Ovary (tissue), 7 donors: ENCODE measurements at regions not wholly inside any gene's neighbourhood (a gene's known extent, or its start where the extent isn't known, plus 50 kb on each side); places are given as distances from the start of the nearest gene placed in this dataset.

Source experiments
- DNase-seq, 5 donors: peaks; one replicate each; pipeline ENCODE4 v3.0.0-alpha.2; 2019 to 2020
- H3K27ac ChIP-seq, 2 donors: fragments of 200-600 bp; one replicate each; pipeline versions ENCODE4 v1.5.1 to v1.8.0; 2019 to 2022
- H3K27me3 ChIP-seq: fragments of 200-600 bp; one replicate; pipeline ENCODE4 v1.8.0; 2022
- H3K36me3 ChIP-seq: fragments of 200-600 bp; sonication (generic); one replicate; pipeline ENCODE4 v1.5.1; 2019
- H3K4me1 ChIP-seq: one replicate; pipeline ENCODE4 v1.8.1; 2013; ENCODE audit warnings: mild to moderate bottlenecking, moderate library complexity; ENCODE audit not compliant: insufficient read depth
- H3K4me3 ChIP-seq: fragments of 200-600 bp; sonication (generic); one replicate; pipeline ENCODE4 v1.5.1; 2017
- H3K9me3 ChIP-seq, 2 donors: fragments of 200-600 bp in 1 of 2; sonication (generic) in 1 of 2; one replicate each; pipeline versions ENCODE4 v1.5.1 to v1.8.1; 2013 to 2019; ENCODE audit warnings: mild to moderate bottlenecking in 1 of 2, moderate library complexity in 1 of 2
- CTCF ChIP-seq, 3 donors: fragments of 450-650 bp in 2 of 3; fragments of 200-600 bp in 1 of 3; IDR thresholded peaks; one replicate each; pipeline versions ENCODE4 v1.5.1 to v1.8.0; 2016 to 2022; ENCODE audit warnings: antibody characterized with exemption in 3 of 3, mild to moderate bottlenecking in 1 of 3
- EP300 ChIP-seq: sonication (generic); formaldehyde crosslinking; IDR thresholded peaks from one replicate; pipeline ENCODE4 v1.6.1; 2017; ENCODE audit warnings: antibody characterized with exemption
- POLR2A ChIP-seq: fragments of 450-650 bp; IDR thresholded peaks from one replicate; pipeline ENCODE4 v1.6.1; 2017; ENCODE audit warnings: antibody characterized with exemption, mild to moderate bottlenecking, moderate library complexity
- WGBS, 3 donors: extraction: QIAGEN DNeasy Blood & Tissue Kit in 1 of 3; methylation state at CpG; one replicate each; pipeline versions ENCODE4 v1.1.5 to v1.1.7; 2013 to 2017; 5-methylcytosine and 5-hydroxymethylcytosine counted together
- intact Hi-C, 4 donors: fragments of 100-400 bp; cut with DNase I; formaldehyde crosslinking; loops; one replicate each; pipeline versions ENCODE4 v1.11.0 to v1.15.1; 2022 to 2023
- donor health status: DM: no; HTN: no; CAD: no; lungs with moderate emphysema.
- donor health status: DM: no; HTN: no; CAD: no.
- donor health status: Bipolar disorder and iron deficiency.
- donor health status: DM: no; HTN: no; CAD: no.
- donor health status: DM: yes; HTN: yes; CAD: no.

- 86 to 91% (median 87%) methylated on average over 7 of the region's 7 CpGs for WGBS, 3 donors
- no peak overlapping the region for H3K27ac ChIP-seq
Measured at GRCh38 chr16:79362300-79362970, 238.1 kb downstream of the MAF start.

GRCh38 chr16:79361132-79361751, 239.3 kb downstream of the MAF start:
- Histone ChIP-seq H3K36me3 (no peaks in the 10 kb centered on the region), H3K27ac (no peak overlapping the region), H3K27me3 (no peaks in the 10 kb centered on the region), H3K4me1 (no peaks in the 10 kb centered on the region), H3K9me3 (no peaks in the 10 kb centered on the region), H3K4me3 (no peak overlapping the region)
- intact Hi-C loops, result no loop called here
- no peak for TF ChIP-seq POLR2A
- no peak for TF ChIP-seq CTCF (IDR thresholded peaks at IDR 0.05)
- no peak for TF ChIP-seq EP300
- WGBS, 3 donors, result 85 to 92% (median 91%) methylated on average over 6 of the region's 6 CpGs
- DNase-seq, result no peak

More at GRCh38 chr16:79362300-79362970, 238.1 kb downstream of the MAF start:
- no peaks in the 10 kb centered on the region for H3K4me1 ChIP-seq
- H3K4me3 ChIP-seq, result no peak overlapping the region
- no peaks in the 10 kb centered on the region for H3K36me3 ChIP-seq
- H3K9me3 ChIP-seq, result no peaks in the 10 kb centered on the region
- no peaks in the 10 kb centered on the region for H3K27me3 ChIP-seq
- intact Hi-C loops, result no loop called here
- no peak for DNase-seq
- no peak for TF ChIP-seq EP300
- no peak for TF ChIP-seq CTCF (IDR thresholded peaks at IDR 0.05)
- no peak for TF ChIP-seq POLR2A

- intact Hi-C loops, result no loop called here
- H3K4me3 ChIP-seq, result no peak overlapping the region
- no peaks in the 10 kb centered on the region for H3K27me3 ChIP-seq
Measured at GRCh38 chr16:79360267-79360666, 240.3 kb downstream of the MAF start.

GRCh38 chr16:79359082-79359481, 241.5 kb downstream of the MAF start:
- TF ChIP-seq EP300 (no peak), POLR2A (no peak), CTCF (IDR thresholded peaks at IDR 0.05) (no peak)
- intact Hi-C loops, result no loop called here
- no peak overlapping the region for H3K4me3 ChIP-seq
- no peak overlapping the region for H3K27ac ChIP-seq
- H3K4me1 ChIP-seq, result no peaks in the 10 kb centered on the region
- no peaks in the 10 kb centered on the region for H3K9me3 ChIP-seq
- WGBS, 3 donors, result 67 to 83% (median 75%) methylated on average over 4 of the region's 4 CpGs
- DNase-seq, result no peak
- no peaks in the 10 kb centered on the region for H3K27me3 ChIP-seq
- H3K36me3 ChIP-seq, result no peaks in the 10 kb centered on the region

More at GRCh38 chr16:79360267-79360666, 240.3 kb downstream of the MAF start:
- Histone ChIP-seq H3K36me3 (no peaks in the 10 kb centered on the region), H3K4me1 (no peaks in the 10 kb centered on the region), H3K27ac (no peak overlapping the region), H3K9me3 (no peaks in the 10 kb centered on the region)
- TF ChIP-seq POLR2A (no peak), CTCF (IDR thresholded peaks at IDR 0.05) (no peak), EP300 (no peak)
- no peak for DNase-seq
- 90 to 94% (median 91%) methylated on average over 2 of the region's 2 CpGs for WGBS, 3 donors
